C4-2B (cell line): ENCODE measurements at regions not wholly inside any gene's neighbourhood (a gene's known extent, or its start where the extent isn't known, plus 50 kb on each side); places are given as distances from the start of the nearest gene placed in this dataset.

ENCODE experiments used
- ZFX ChIP-seq: fragments of 450-650 bp; IDR thresholded peaks from 2 replicates; pipeline ENCODE4 v1.6.1; 2017
- TF ChIP-seq, protein P1 (sequence below): fragments of 450-650 bp; conservative IDR thresholded peaks from 2 replicates; pipeline ENCODE4 v1.5.1; 2017; ENCODE audit warnings: mild to moderate bottlenecking

DNA sequence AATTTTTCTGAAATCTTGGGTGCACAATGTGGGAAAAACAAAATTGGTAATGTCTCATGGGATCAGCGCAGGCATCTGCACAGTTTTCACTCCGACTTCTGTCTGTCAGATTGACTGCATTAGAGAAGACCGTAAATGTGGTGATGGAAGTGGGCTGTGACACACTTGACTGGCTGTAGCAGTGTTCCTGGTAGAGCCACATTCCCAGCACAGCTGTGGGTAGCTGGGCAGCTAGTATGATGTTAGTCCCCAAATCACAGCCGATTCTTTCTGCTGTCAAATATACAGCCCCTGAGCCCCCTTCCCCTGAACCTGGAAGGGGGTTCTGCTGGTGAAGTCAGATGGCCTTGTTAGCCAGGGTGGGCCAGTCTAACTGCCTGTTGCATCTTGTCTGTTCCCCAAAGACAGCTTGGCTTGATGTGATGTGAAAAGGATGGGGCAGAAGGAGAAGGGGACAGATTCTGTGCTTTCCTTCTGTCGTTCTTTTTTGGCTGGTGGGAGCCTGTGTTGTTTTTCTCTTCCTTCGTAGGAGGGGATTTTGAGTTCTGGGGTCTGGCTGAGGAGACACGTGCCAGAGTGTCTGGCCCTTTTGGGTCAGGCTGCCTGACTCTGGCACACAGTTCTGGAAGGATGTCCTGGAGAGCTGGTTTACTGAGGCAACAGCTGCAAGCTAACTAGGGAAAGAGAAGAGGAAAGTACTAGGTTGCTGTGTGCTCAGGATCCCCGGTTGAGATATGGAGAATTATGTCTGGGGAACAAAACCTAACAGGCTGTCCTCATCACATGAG lies 66.4 kb upstream of the SPRY4 start:
- TF ChIP-seq, protein P1, sequence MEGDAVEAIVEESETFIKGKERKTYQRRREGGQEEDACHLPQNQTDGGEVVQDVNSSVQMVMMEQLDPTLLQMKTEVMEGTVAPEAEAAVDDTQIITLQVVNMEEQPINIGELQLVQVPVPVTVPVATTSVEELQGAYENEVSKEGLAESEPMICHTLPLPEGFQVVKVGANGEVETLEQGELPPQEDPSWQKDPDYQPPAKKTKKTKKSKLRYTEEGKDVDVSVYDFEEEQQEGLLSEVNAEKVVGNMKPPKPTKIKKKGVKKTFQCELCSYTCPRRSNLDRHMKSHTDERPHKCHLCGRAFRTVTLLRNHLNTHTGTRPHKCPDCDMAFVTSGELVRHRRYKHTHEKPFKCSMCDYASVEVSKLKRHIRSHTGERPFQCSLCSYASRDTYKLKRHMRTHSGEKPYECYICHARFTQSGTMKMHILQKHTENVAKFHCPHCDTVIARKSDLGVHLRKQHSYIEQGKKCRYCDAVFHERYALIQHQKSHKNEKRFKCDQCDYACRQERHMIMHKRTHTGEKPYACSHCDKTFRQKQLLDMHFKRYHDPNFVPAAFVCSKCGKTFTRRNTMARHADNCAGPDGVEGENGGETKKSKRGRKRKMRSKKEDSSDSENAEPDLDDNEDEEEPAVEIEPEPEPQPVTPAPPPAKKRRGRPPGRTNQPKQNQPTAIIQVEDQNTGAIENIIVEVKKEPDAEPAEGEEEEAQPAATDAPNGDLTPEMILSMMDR = no peak
- TF ChIP-seq ZFX = no peak
